Body of pancreas (tissue), 4 donors: ENCODE measurements at regions not wholly inside any gene's neighbourhood (a gene's known extent, or its start where the extent isn't known, plus 50 kb on each side); places are given as distances from the start of the nearest gene placed in this dataset.

Source experiments
- ATAC-seq: fragments of 150-250 bp; one replicate; pipeline ENCODE4 v1.9.1; 2016
- DNase-seq, 4 donors: peaks; one replicate each; pipeline ENCODE4 v3.0.0-alpha.2; 2019
- H3K27ac ChIP-seq, 4 donors: fragments of 200-600 bp; sonication (generic); 1 replicate in 3 of 4; 2 replicates in 1 of 4; pipeline versions ENCODE4 v1.5.1 to v1.6.1; 2016 to 2019; ENCODE audit warnings: mild to moderate bottlenecking in 1 of 4, mixed read lengths in 1 of 4, moderate library complexity in 1 of 4
- H3K27me3 ChIP-seq, 2 donors: fragments of 200-600 bp; sonication (generic); one replicate each; pipeline ENCODE4 v1.6.0; 2016; ENCODE audit warnings: mild to moderate bottlenecking in 1 of 2
- H3K36me3 ChIP-seq, 2 donors: fragments of 200-600 bp; sonication (generic); replicated peaks in 1 of 2; 2 replicates each; pipeline ENCODE4 v1.5.1; 2016; ENCODE audit warnings: low read depth in 2 of 2; ENCODE audit not compliant: insufficient read depth in 1 of 2
- H3K4me1 ChIP-seq: fragments of 200-600 bp; sonication (generic); one replicate; pipeline ENCODE4 v1.6.0; 2016
- H3K4me3 ChIP-seq, 2 donors: fragments of 200-600 bp; sonication (generic); 1 replicate in 1 of 2; 2 replicates in 1 of 2; pipeline ENCODE4 v1.5.1; 2016 to 2019
- H3K9me3 ChIP-seq, 3 donors: fragments of 200-600 bp; sonication (generic); 1 replicate in 2 of 3; 2 replicates in 1 of 3; pipeline ENCODE4 v1.5.1; 2016
- CTCF ChIP-seq, 7 experiments: fragments of 450-650 bp in 4 of 7; fragments of 200-600 bp in 3 of 7; sonication (generic) in 3 of 7; IDR thresholded peaks; one replicate each; pipeline ENCODE4 v1.5.1; 2016 to 2019; ENCODE audit warnings: antibody characterized with exemption in 7 of 7
- POLR2A ChIP-seq, 3 donors: fragments of 450-650 bp; IDR thresholded peaks; one replicate each; pipeline ENCODE4 v1.6.1; 2016; ENCODE audit warnings: antibody characterized with exemption in 3 of 3, mild to moderate bottlenecking in 2 of 3
- WGBS, 2 donors: methylation state at CpG; one replicate each; pipeline ENCODE4 v1.1.5; 2017; 5-methylcytosine and 5-hydroxymethylcytosine counted together
- intact Hi-C: fragments of 100-400 bp; cut with DNase I; formaldehyde crosslinking; loops from one replicate; pipeline ENCODE4 v1.15.1; 2023

DNA sequence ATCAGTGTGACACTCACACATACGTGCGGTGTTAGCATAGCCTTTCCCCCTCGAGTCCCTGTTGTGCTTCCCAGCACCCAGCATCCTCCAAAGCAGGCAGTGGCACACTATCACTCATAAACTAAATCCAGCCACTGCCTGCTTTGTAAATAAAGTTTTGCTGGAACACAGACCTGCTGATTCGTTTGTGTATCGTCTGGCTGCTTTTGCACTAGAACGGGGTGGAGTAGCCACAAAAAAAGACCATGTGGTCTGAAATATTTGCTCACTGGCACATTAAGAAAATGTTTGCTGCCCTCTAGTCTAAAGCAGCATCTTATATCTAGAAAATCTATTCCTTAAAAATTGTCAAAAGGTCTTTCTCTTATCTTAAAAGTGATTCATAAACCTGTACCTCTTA, 341.2 kb upstream of the ZFHX3 start:
- intact Hi-C loops, result no loop called here
- 53 to 56% methylated on average over 6 of the region's 6 CpGs for WGBS, 2 donors
- no peak overlapping the region for H3K4me3 ChIP-seq
- H3K27me3 ChIP-seq, result no peaks in the 10 kb centered on the region
- H3K4me1 ChIP-seq, result no peaks in the 10 kb centered on the region
- DNase-seq (no peak), ATAC-seq (no peak)
- no peaks in the 10 kb centered on the region for H3K9me3 ChIP-seq
- no peaks in the 10 kb centered on the region for H3K36me3 ChIP-seq
- TF ChIP-seq POLR2A (IDR thresholded peaks at IDR 0.05), result no peak
- TF ChIP-seq CTCF (IDR thresholded peaks at IDR 0.05), result no peak
- H3K27ac ChIP-seq, result no peak overlapping the region

GRCh38 chr16:73387979-73388378, 340.1 kb upstream of the ZFHX3 start:
- H3K4me1 ChIP-seq, result no peaks in the 10 kb centered on the region
- TF ChIP-seq POLR2A (IDR thresholded peaks at IDR 0.05) (no peak), CTCF (IDR thresholded peaks at IDR 0.05) (no peak)
- H3K36me3 ChIP-seq, result no peaks in the 10 kb centered on the region
- H3K4me3 ChIP-seq, result no peak overlapping the region
- H3K27ac ChIP-seq, result no peak overlapping the region
- 81 to 84% methylated on average over 3 of the region's 3 CpGs for WGBS, 2 donors
- intact Hi-C loops, result no loop called here
- ATAC-seq (no peak), DNase-seq (no peak)
- H3K9me3 ChIP-seq, result no peaks in the 10 kb centered on the region
- H3K27me3 ChIP-seq, result no peaks in the 10 kb centered on the region

GRCh38 chr16:73385696-73386095, 337.8 kb upstream of the ZFHX3 start:
- ATAC-seq, result no peak
- Histone ChIP-seq H3K4me3 (no peak overlapping the region), H3K27me3 (no peaks in the 10 kb centered on the region), H3K9me3 (no peaks in the 10 kb centered on the region), H3K4me1 (no peaks in the 10 kb centered on the region), H3K27ac (no peak overlapping the region), H3K36me3 (no peaks in the 10 kb centered on the region)
- 66 to 69% methylated on average over 5 of the region's 5 CpGs for WGBS, 2 donors
- DNase-seq, result no peak
- TF ChIP-seq POLR2A (IDR thresholded peaks at IDR 0.05), result no peak
- no peak for TF ChIP-seq CTCF (IDR thresholded peaks at IDR 0.05)
- intact Hi-C loops, result no loop called here

DNA sequence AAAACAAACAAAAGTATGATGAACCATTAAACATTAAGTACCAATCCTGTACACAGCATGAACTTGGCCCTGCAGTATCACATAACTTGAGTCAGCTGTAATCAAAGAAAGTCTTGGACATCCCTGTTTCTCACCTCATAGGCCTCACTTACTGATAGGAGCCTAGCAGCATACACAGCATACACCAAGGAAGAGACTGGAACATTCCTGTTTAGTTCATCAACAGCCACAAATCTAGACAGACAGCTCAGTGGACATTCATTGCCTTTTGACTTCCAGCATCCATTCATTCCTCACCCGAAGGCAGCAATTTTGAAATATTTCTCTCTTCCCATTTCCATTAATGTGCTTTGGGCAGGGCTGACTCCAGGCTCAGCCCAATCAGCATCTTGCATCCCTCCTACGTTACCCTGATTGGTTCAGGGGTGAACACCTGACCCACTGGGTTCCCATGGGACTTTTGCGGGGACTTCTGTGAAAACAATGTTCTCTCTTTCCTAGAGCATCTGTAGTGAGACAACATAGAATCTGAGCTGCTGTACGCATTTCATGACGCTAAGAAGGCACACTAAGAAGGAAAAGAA, 336.7 kb upstream of the ZFHX3 start:
- H3K4me1 ChIP-seq, result no peaks in the 10 kb centered on the region
- no peak for ATAC-seq
- H3K27me3 ChIP-seq, result no peaks in the 10 kb centered on the region
- H3K27ac ChIP-seq, result no peak overlapping the region
- no peak for DNase-seq
- TF ChIP-seq CTCF (IDR thresholded peaks at IDR 0.05) (no peak), POLR2A (IDR thresholded peaks at IDR 0.05) (no peak)
- WGBS, 2 donors, result 68 to 87% methylated on average over 5 of the region's 5 CpGs
- H3K9me3 ChIP-seq, result no peaks in the 10 kb centered on the region
- H3K36me3 ChIP-seq, result no peaks in the 10 kb centered on the region
- intact Hi-C loops, result no loop called here
- no peak overlapping the region for H3K4me3 ChIP-seq

DNA sequence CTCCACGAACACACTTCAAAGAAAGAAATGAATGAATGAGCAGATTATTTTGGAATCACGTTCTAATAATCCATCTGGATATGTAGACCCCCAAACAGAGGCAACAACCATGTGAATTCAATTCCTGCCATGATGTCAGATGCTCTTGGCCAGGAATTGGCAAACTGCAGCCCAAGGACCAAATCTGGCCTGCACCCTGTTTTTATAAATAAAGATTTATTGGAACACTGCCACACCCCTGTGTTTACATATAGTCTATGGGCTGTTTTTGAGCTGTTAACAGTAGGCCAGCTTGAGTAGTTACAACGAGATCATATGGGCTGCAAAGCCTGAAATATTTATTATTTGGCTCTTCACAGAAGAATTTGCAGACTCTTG, 336.0 kb upstream of the ZFHX3 start:
- Histone ChIP-seq H3K27me3 (no peaks in the 10 kb centered on the region), H3K9me3 (no peaks in the 10 kb centered on the region), H3K27ac (no peak overlapping the region), H3K36me3 (no peaks in the 10 kb centered on the region), H3K4me1 (no peaks in the 10 kb centered on the region), H3K4me3 (no peak overlapping the region)
- WGBS, 2 donors, result 61 to 66% methylated on average over 3 of the region's 3 CpGs
- TF ChIP-seq POLR2A (IDR thresholded peaks at IDR 0.05) (no peak), CTCF (IDR thresholded peaks at IDR 0.05) (no peak)
- DNase-seq (no peak), ATAC-seq (no peak)
- intact Hi-C loops, result no loop called here
